GM21360 (cell line): ENCODE measurements at regions not wholly inside any gene's neighbourhood (a gene's known extent, or its start where the extent isn't known, plus 50 kb on each side); places are given as distances from the start of the nearest gene placed in this dataset.

ENCODE experiments used
- ATAC-seq: cut with Tn5 transposase; IDR thresholded peaks from one replicate; pipeline ENCODE4 v1.9.1; 2021; ENCODE audit warnings: mild to moderate bottlenecking, moderate library complexity; ENCODE audit not compliant: unreplicated experiment

DNA sequence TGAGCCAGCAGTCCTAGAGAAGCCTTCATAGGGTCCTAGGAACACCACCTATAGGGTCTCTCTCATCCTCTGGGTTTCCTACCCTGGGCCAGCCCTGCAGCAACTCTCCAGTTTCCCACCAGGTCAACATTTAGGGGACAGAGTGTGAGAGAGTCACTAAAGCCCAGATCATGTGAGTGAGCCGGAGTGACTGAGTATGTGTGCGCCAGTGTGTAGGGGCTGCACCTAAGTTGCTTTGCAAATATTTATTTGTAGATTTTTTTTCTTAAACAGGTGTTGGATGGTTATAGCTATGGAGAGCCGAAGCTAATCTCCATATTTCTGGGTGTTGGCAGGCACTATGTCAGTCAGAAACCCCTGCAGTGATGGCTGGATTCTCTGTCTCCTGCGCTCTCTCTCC, 232.5 kb upstream of the NCAM1 start:
- ATAC-seq, result no peak

DNA sequence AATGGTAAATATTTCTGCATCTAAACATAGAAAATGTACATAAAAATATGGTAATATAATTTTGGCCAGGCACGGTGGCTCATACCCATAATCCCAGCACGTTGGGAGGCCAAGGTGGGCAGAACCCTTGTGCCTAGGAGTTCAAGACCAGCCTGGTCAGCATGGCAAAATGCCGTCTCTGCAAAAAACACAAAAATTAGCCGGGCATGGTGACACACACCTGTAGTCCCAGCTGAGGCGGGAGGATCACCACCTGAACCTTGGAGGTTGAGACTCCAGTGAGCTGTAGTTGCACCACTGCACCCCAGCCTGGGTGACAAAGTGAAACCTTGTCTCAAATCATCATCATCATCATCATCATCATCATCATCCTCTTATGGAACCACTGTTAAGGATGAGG, 230.6 kb upstream of the NCAM1 start:
- ATAC-seq, result no peak

DNA sequence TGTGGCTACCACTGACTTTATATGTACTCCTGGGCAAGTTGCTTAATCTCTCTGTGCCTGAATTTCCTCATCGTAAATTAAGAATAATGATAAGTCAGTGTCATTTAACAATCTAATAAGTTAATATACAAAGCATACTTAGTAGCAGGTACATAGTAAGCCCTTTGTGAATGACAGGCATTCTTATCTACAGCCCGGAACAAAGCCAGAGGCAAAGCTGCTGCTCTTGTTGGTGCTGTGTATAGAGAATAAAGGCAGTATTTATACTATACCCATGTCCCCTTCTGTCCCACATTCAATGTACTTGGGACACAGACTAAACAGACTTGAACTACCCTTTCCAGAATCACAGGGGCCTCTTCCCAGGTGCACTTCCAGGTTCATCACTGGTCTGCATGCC, 229.7 kb upstream of the NCAM1 start:
- no peak for ATAC-seq

DNA sequence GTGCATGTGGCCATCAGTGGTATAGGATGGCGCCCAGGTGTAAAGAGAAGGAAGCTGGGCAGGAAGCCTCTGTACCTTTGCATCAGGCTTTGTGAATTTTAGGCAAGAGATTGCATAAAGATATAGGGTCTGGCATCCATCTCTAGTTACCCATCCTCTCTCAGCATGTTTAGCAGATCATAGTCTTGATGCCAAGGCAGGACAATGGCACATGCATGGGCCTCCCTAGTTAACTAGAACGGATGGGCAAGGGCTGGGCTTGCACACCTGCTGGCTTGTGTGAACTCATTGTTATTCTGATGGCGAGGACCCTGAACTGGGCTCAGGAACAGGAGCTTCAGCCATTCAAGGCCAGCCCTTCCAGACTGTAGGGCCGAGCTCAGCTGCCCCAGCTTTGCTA, 229.2 kb upstream of the NCAM1 start:
- ATAC-seq, result no peak

DNA sequence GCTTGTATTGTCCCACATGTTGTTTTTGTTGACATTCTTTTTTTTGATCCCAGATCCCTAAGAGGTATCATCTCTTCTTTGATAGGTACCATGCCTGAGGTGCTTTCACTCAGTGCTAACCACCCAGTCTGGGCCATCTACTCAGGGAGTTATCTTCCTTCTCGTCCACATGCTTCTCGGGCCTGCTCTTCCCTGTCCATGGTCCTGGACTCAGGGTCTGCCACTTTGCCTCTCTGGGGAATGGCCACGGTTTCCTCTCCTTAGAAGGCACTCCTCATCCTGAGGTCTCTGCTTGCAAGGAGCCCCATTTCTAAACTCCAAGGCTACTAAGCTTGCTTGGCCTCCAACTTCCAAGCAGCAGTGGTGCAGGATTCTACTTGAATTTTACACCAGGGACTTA, 227.0 kb upstream of the NCAM1 start:
- ATAC-seq, result no peak

DNA sequence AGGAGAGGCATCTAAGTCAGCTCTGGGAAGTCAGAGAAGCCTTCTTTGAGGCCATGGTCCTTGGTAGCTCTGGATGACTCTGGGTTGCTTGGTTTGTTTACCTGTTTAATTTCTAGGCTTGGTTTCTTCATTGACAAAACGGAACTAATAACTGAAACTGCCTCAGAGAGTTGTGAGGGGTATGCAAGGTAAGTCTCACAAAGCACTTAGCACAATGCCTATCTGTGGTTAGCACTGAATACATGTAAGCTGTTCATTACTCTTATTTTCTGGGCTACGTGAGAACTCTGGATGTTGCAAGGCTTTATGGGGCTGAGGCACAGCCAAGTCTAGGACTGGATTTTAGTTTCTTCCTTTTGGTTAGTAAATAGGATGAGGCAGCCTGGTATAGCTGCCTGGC, 225.8 kb upstream of the NCAM1 start:
- ATAC-seq, result no peak

DNA sequence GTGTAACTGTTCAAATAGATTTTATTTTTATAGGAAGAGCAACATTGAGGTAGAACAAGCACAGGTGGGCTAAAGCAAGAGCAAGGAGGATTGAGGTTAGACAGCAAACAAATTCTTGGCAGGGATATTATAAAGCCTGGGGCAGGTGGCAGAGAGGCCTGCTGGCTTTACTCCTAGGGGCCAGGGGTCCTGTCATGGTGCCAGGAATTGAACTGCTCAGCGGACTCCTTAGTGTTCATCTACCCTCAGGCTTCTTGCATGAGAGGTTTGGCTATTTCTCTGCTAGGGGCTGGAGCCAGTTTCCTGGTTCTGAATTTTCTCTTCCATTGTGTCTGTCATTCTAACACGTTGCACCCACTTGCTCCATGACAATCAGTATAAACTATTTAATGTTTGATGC, 217.2 kb upstream of the NCAM1 start:
- ATAC-seq, result no peak

DNA sequence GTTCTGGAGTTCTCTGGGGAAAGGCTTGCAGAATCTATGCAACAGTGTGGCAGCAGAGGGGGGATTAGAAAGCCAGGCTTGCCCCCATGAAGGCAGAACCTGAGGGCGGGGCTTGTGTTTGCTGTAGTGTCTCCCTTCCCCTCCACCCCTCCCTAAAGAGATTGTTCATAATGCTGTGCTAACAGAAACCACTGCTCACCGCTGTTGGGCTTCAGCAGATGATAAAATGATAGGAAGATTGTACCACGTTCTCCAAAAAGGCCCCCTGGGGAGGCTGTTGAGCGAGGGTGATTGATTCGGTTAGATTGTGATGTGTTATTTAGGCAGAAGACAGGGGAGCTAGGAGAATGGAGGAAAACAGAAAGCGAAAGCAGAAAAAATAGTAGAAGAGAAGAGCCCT, 215.2 kb upstream of the NCAM1 start:
- ATAC-seq, result no peak

DNA sequence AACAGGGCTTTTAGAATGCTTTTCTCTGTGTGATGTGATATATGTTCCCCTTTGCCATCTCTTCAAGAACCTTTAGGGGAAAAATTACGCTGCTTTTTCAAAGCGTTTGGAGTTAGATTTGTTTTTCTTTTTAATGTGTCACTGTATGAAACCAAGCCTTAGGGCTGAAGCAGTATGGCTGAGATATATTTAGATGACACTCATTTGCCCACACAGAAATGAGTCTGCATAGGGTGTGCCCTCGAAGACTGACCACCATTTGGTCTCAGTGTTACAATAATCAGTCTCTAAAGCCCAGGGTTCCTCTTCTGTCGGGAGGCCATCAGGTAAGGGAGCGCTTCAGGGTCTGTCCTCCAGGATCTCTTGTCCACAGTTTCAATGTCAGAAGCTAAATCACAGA, 213.0 kb upstream of the NCAM1 start:
- ATAC-seq, result no peak

DNA sequence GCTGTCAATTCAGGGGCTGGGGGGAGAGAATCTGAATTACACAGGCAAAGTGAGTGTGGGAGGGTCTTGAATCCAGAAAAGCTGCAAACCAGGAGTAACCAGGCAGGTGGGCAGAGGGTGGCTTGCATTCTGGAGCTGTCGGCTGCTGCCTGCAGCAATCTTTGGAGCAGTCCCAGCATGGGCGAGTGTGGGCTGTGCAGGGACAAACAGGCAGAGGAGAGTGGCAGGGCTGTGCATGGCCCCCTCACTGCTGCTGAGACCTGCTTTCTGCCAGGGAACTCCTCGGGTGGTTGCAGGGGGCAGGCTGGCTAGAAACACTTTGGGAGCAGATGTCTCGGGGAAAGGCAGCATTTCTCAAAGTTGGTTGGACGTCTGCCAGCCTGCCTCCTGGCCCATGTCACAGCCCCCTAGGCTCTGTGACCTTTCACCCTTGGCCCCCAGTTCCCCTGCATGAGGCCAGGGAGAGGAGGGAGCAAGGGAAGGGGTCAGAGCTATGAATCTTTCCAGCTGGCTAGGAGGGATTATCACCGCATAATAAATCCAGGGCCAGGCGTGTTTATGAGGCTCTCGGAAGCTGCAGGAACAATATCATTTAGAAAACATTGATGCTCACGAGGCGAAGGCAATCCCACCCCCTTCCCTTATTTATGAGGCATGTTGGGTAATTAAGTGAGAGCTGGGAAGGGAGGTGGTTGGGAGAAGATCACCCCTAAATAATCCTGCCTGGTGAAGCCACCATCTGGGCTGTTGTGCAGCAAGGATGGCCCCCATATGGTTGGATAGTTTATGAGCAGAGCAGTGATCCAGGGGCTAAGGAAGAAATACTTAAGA, 212.3 kb upstream of the NCAM1 start:
- no peak for ATAC-seq

DNA sequence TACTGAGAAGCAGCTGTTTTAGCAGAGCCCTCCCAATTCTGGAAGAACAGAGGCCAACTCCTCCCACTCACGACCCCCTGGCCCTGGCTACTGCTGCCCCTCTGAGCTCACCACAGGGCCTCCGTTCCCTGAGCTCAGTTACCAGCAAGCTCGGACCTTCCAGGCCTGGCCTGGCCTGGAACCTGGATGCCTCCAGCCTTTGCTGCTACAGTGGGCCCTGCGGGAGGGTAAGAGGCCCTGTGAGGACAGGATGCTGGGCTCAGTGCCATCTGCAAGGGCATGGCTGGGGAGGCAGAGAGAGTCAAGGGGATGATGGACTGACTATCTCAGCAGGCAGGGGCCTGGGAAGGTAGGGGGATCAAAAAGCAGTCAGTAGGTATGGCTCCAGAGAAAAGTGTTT, 209.9 kb upstream of the NCAM1 start:
- no peak for ATAC-seq

DNA sequence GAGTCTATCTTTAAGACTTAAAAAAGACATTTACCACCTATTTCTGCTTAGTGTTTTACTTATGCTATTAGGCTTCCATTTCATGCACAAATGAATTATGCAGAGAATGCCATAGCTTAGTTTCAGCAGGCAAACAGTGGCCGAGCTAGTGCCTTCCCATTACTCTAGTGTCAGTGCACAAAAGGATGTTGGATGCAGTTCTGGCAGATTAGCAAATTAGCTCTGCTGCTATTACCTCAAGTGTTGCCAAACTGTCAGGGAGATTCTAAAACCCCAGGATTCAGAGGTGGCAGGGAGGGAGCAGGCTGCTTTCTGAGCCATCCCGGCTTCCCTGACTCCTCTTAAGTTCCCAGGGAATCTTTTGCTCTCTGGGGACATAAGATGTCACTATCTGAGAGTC, 209.4 kb upstream of the NCAM1 start:
- no peak for ATAC-seq

DNA sequence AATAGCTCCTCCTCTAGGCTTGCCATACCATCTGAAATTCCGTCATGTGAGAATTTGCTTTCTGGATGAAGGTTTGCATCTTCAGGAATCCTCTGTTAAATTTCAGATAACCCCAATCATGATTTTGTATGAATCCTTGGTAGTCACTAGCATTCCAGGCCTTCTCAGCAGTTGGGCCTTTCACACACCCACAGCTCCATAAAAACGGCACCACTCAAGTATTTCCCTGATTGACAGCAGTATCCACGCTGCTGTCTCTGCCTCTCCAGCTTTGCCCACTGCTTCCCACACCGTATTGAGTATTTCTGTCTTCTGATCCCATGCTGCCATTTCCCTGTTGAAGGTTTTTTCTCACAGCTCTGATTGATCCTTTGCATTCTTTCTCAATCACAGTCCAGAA, 208.7 kb upstream of the NCAM1 start:
- no peak for ATAC-seq

DNA sequence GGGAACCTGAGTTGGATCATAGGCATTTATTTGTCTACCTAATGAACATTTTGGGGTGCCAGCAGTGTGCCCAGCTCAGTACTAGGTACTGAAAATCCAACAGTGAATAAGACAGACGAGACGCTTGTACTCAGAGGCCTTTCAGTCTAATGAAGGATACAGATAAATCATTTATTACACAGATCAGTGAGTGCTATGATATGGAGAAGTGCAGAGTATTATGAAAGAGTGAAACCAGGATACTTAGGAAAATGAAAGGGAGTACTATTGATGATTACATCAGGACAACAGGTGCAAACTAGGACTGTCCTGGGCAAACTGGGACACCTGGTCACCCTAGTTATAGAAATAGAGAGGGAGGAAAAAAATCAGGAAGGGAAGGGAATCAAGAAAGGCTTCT, 207.5 kb upstream of the NCAM1 start:
- no peak for ATAC-seq

DNA sequence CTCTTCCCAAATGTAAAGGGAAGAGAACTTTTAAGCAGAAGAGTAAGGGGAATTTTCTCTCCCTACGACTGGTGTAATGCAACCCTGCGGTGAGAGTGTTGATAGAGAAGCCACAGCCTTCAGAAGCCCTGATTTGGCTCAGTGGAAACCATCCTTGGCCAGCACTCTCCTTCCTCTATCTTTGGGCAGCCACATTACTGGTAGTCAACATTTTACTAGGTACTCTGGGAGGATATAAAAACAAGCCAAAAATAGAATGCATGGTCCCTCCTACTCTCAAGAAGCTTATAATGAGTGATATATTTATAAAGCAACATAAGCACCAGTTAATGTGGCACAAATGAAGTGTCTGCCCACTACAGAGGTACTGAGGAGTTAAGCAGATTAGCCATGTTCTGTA, 201.8 kb upstream of the NCAM1 start:
- no peak for ATAC-seq

DNA sequence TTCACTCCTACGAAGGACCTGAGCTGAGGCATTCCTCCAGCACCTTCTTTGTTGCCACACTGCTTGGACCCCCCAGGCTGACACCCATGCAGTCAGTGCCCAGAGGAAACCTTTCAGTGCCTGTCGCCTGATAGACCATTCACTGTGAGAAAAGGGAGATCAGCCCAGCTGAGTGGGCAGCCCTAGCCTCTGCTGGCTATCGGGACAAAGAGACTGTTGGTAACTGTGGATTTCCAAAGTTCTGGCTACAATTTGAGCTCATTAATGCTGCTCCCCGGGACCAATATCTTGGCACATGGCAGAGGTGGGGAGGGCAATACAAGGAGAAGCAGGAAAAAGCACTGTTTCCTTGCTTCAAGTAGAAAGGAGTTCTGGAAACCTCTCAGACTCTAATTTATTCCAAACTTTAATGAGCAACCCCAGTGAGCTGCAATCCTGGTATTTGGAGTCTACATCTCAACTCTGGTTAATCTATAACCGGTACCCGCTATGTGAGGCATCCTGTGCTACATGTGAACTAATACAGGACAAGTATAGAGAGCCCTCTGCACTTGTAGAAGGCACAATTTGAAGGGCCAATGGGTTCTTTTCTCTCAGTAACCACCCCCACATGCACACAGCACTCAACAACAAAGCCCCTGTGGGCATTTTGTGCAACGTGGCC, 200.7 kb upstream of the NCAM1 start:
- no peak for ATAC-seq

DNA sequence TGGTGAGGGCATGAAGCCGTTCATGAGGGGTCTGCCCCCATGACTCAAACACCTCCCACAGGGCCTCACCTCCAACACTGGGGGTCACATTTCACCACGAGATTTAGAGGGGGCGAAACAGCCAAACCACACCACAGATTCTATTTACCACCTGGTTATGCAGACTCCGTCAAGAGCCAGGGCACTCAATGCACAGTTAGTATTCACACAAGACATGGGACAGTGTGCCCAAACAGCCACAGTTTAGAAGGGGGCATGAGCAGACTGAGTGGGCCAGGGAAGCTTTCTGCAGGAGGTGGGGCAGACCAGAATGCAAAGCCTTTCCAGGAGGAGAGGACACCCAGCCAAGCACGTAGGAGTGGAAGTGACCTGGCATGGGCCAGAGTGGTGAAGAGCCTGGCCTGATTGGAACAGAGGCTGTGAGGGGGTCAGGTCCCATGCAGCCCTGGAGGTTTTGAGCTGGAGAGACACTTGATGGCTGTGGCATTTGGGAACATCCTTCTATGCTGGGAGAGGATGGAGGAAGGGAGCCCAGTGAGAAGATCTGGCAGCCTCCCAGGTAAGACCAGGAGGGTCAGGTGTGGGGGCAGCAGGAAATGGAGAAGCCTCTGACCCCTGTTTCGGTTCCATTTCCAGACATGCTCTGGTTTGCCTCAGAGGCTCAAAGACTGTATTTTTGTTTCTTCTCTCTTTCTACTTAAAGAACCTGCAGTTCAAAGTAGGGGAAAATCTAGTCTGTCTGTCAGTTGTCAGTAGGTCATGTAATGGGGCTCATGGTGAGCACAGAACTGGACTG, 199.1 kb upstream of the NCAM1 start:
- ATAC-seq, result no peak

DNA sequence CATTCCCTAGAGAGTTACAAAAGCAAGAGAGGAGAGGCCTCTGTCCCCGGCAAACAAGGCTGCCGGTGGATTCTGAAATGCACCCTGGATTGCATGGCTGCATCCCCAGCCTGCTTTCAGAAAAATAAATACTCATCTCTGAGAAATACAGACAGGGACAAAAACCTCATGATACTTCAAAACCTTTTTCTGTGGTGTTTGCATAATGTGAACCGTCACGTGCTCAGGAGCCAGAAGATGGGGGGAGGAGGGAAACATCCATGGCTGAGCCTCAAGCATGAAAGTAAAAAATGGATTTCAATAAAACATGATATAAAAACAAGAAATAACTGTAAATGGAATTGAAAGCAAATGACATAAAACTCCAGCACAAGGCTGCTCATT, 198.5 kb upstream of the NCAM1 start:
- no peak for ATAC-seq

DNA sequence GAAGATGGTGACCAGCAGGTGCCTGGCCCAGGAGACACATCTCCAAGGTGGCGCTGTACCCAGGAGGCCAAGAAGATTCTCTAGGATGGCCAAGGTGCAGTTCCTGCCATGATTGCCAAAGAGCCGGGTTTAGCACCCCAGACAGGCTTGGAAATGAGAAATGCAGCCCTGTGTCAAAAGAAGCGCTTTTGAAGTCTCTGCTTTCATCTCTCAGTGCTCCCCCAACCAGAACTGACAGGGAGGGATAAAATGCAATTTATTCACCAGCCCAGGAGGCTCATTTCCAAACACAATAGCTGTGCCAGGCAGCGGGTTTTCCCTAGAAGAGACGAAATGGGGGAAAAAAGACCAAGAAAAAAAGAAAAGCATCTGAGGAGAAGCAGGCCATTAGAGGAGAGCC, 195.9 kb upstream of the NCAM1 start:
- ATAC-seq, result no peak

DNA sequence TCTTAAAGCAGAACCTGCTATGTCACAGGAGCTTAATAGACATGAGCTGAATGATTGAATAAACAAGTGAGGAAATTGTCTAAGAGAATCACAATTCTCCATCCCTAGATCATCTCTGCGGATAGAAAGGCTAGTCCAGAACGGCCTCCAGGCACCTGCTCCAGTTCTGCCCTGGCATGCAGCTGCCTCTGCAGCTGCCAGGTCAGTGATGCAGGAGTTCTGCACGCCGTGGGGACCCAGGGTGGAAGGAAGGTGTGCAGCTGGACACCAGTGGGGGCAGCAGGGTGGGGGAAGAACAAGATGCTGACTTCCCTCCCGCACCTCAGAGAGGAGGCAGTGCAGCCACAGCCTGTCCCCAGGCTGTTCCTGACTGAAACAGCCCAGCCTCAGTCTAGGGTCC, 192.1 kb upstream of the NCAM1 start:
- ATAC-seq, result no peak

DNA sequence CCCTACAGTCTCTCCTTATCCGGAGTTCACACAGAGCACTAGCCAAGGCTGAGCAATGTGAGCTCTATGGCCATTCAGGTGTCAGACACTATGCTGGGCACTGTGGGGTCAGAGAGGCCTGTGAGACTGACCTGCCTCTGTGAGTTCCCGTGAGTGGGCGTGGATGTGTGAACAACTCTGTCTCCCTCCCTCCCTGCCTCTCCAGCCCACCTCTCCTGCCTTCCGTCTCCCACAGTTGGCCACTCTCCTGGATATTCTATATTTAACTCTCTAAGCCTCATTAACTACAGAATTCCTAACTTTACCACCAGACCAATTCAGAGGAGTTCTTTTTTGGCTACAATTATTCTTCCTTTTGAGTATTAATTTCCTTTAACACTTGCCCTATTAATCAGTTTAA, 191.6 kb upstream of the NCAM1 start:
- no peak for ATAC-seq

DNA sequence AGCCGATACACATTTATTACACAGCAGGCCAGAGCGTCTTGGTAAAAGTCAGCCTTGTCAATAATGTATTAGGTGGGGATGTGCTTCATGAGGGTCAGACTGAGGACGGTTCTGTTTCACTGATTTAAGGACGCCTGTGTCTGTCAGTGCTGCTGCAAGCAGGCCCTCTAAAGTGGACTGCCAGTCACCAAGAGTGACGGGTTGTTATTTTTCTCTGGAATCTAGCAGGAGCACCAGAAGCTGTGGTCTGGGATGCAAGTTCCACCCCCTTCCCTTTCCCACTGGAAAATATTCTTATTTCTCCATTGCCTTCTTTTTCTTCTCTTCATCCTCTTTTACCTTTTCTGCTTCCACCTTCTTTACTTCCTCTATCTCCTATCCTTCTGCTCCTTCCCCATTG, 191.2 kb upstream of the NCAM1 start:
- no peak for ATAC-seq
